GM12872 (cell line): ENCODE measurements at regions not wholly inside any gene's neighbourhood (a gene's known extent, or its start where the extent isn't known, plus 50 kb on each side); places are given as distances from the start of the nearest gene placed in this dataset.

Experiments
- CTCF ChIP-seq: IDR thresholded peaks from 3 replicates; pipeline ENCODE4 v1.5.1; 2011; ENCODE audit warnings: low read depth, mild to moderate bottlenecking, low read length, moderate library complexity; ENCODE audit not compliant: insufficient read depth

GRCh38 chr10:6802759-6803426, 222.8 kb upstream of the PRKCQ start:
- no peak for TF ChIP-seq CTCF

GRCh38 chr10:6796231-6796630, 216.2 kb upstream of the PRKCQ start:
- no peak for TF ChIP-seq CTCF

GRCh38 chr10:6795541-6795940, 215.5 kb upstream of the PRKCQ start:
- TF ChIP-seq CTCF, result no peak

GRCh38 chr10:6794441-6794840, 214.4 kb upstream of the PRKCQ start:
- no peak for TF ChIP-seq CTCF

- no peak for TF ChIP-seq CTCF
These were observed 208.7 kb upstream of the PRKCQ start for GRCh38 chr10:6788731-6789130.

- TF ChIP-seq CTCF, result no peak
These were observed 208.2 kb upstream of the PRKCQ start for GRCh38 chr10:6788231-6788630.

- no peak for TF ChIP-seq CTCF
These were observed 207.6 kb upstream of the PRKCQ start for GRCh38 chr10:6787718-6788117.
